HepG2 (cell line): ENCODE measurements at regions not wholly inside any gene's neighbourhood (a gene's known extent, or its start where the extent isn't known, plus 50 kb on each side); places are given as distances from the start of the nearest gene placed in this dataset.

Experiments
- ATAC-seq: fragments of 200-7000 bp; cut with Tn5 transposase; 3 replicates; pipeline ENCODE4 v1.9.1; 2020; ENCODE audit warnings: mild to moderate bottlenecking, moderate library complexity
- BruUV-seq: library from RNA; stranded (reverse); fragments of 400-500 nt; replicated peaks from 2 replicates; lab custom pipeline; 2021; lab: Mats Ljungman, UMichigan
- CTCF ChIA-PET: fragments of 300-600 bp; formaldehyde crosslinking; extraction: SDS; loops from one replicate; lab custom pipeline; 2021; ENCODE audit warnings: low total read pairs, inconsistent platforms, low intra/inter-chr PET ratio; lab: Yijun Ruan, JAX
- POLR2A ChIA-PET: fragments of 350-600 bp; sonication (Branson Sonifier 250); formaldehyde crosslinking; loops from one replicate; lab custom pipeline; 2020; ENCODE audit warnings: antibody characterized with exemption, inconsistent platforms; lab: Yijun Ruan, JAX
- DNase-seq: peaks from one replicate; pipeline ENCODE4 v3.0.0-alpha.2; 2015; ENCODE audit warnings: low spot score
- FAIRE-seq: peaks from 3 replicates; lab custom pipeline; 2011; peaks lifted over from hg19 to GRCh38; lab: Jason Lieb, UNC
- H2AFZ ChIP-seq: one replicate; pipeline ENCODE4 v1.6.1; 2011; ENCODE audit warnings: low read length, inconsistent platforms
- H3K27ac ChIP-seq: fragments of 300-600 bp; 3 replicates; pipeline ENCODE4 v1.8.0; 2011; ENCODE audit warnings: mixed run types, mild to moderate bottlenecking, mixed read lengths, low read length, inconsistent platforms; ENCODE audit not compliant: insufficient read depth; ENCODE audit errors: extremely low read length
- H3K27me3 ChIP-seq, 2 experiments: fragments of 200-600 bp in 1 of 2; 2 replicates in 1 of 2; 3 replicates in 1 of 2; pipeline versions ENCODE4 v1.6.0 to v1.8.0; 2011; ENCODE audit warnings: low read length in 2 of 2, mild to moderate bottlenecking in 2 of 2, moderate library complexity in 2 of 2, inconsistent platforms in 1 of 2; ENCODE audit not compliant: insufficient read depth in 2 of 2, control insufficient read depth in 1 of 2
- H3K36me3 ChIP-seq, 2 experiments: fragments of 200-600 bp in 1 of 2; replicated peaks in 1 of 2; 2 replicates in 1 of 2; 3 replicates in 1 of 2; pipeline versions ENCODE4 v1.5.1 to v1.8.0; 2011; ENCODE audit warnings: low read length in 2 of 2, inconsistent platforms in 1 of 2; ENCODE audit not compliant: insufficient read depth in 2 of 2, control insufficient read depth in 1 of 2
- H3K4me1 ChIP-seq: 2 replicates; pipeline ENCODE4 v1.5.1; 2012; ENCODE audit warnings: low read length, inconsistent platforms; ENCODE audit not compliant: insufficient read depth
- H3K4me2 ChIP-seq: 2 replicates; pipeline ENCODE4 v1.6.0; 2011; ENCODE audit warnings: low read depth, low read length, inconsistent platforms
- H3K4me3 ChIP-seq, 3 experiments: fragments of 200-600 bp in 1 of 3; sonication (generic), shearing (Covaris generic) in 1 of 3; replicated peaks in 1 of 3; 2 replicates each; pipeline ENCODE4 v1.5.1; 2011 to 2016; ENCODE audit warnings: low read length in 3 of 3, inconsistent platforms in 2 of 3, low read depth in 2 of 3, mild to moderate bottlenecking in 2 of 3, control low read depth in 1 of 3, mixed read lengths in 1 of 3; ENCODE audit not compliant: insufficient read depth in 1 of 3
- H3K79me2 ChIP-seq: one replicate; pipeline ENCODE4 v1.6.1; 2011; ENCODE audit warnings: low read length, inconsistent platforms; ENCODE audit not compliant: insufficient read depth
- H3K9ac ChIP-seq: 2 replicates; pipeline ENCODE4 v1.6.0; 2011; ENCODE audit warnings: mild to moderate bottlenecking, low read depth, low read length, inconsistent platforms; ENCODE audit not compliant: insufficient read depth
- H3K9me3 ChIP-seq: 2 replicates; pipeline ENCODE4 v1.5.1; 2012; ENCODE audit warnings: mild to moderate bottlenecking, low read length
- H4K20me1 ChIP-seq: 2 replicates; pipeline ENCODE4 v1.6.0; 2011; ENCODE audit warnings: inconsistent platforms, mild to moderate bottlenecking, low read length, moderate library complexity; ENCODE audit not compliant: insufficient read depth
- CC2D1A ChIP-seq: sonication (generic); formaldehyde crosslinking; IDR thresholded peaks from 2 replicates; pipeline ENCODE4 v1.8.1; 2023; ENCODE audit warnings: mild to moderate bottlenecking, missing genetic modification reagents
- E2F2 ChIP-seq: sonication (generic); formaldehyde crosslinking; IDR thresholded peaks from 2 replicates; pipeline ENCODE4 v1.4.0; 2020; ENCODE audit warnings: missing genetic modification reagents, borderline replicate concordance
- HINFP ChIP-seq: sonication (generic); formaldehyde crosslinking; IDR thresholded peaks from 2 replicates; pipeline ENCODE4 v1.4.0; 2020; ENCODE audit warnings: low read depth, mild to moderate bottlenecking, missing genetic modification reagents
- HNRNPLL ChIP-seq: fragments of 200-400 bp; formaldehyde crosslinking; IDR thresholded peaks from 2 replicates; pipeline ENCODE4 v1.6.1; 2017; ENCODE audit warnings: mild to moderate bottlenecking, low read depth, low read length; ENCODE audit not compliant: poor library complexity, severe bottlenecking
- HOXA3 ChIP-seq: sonication (generic); formaldehyde crosslinking; IDR thresholded peaks from 2 replicates; pipeline ENCODE4 v1.5.0; 2020; ENCODE audit warnings: missing genetic modification reagents
- ISX ChIP-seq: sonication (generic); formaldehyde crosslinking; conservative IDR thresholded peaks from 2 replicates; pipeline ENCODE4 v1.5.0; 2020; ENCODE audit warnings: missing genetic modification reagents
- MTERF4 ChIP-seq: sonication (generic); formaldehyde crosslinking; IDR thresholded peaks from 2 replicates; pipeline ENCODE4 v1.8.0; 2023; ENCODE audit warnings: mild to moderate bottlenecking, missing genetic modification reagents
- NR3C1 ChIP-seq: sonication (generic); formaldehyde crosslinking; IDR thresholded peaks from 2 replicates; pipeline ENCODE4 v1.4.0; 2020; ENCODE audit warnings: missing genetic modification reagents
- SMYD3 ChIP-seq: sonication (generic); formaldehyde crosslinking; IDR thresholded peaks from 2 replicates; pipeline ENCODE4 v1.8.1; 2023; ENCODE audit warnings: mild to moderate bottlenecking, missing genetic modification reagents
- SOX6 ChIP-seq, 2 experiments: fragments of 450-650 bp in 1 of 2; sonication (generic) in 1 of 2; formaldehyde crosslinking in 1 of 2; IDR thresholded peaks; 2 replicates each; pipeline versions ENCODE4 v1.4.0 to v1.6.1; 2017 to 2020; ENCODE audit warnings: antibody characterized with exemption in 1 of 2, mild to moderate bottlenecking in 1 of 2, missing genetic modification reagents in 1 of 2
- TCF12 ChIP-seq, 2 experiments: fragments of 450-650 bp in 1 of 2; sonication (generic) in 1 of 2; formaldehyde crosslinking in 1 of 2; IDR thresholded peaks; 2 replicates each; pipeline versions ENCODE4 v1.6.1 to v1.8.0; 2017 to 2022; ENCODE audit warnings: antibody characterized with exemption in 1 of 2, mild to moderate bottlenecking in 1 of 2, missing genetic modification reagents in 1 of 2, moderate library complexity in 1 of 2
- ZNF441 ChIP-seq: sonication (generic); formaldehyde crosslinking; IDR thresholded peaks from 2 replicates; pipeline ENCODE4 v1.7.0; 2021; ENCODE audit warnings: missing genetic modification reagents, borderline replicate concordance
- ZNF496 ChIP-seq: sonication (generic); formaldehyde crosslinking; IDR thresholded peaks from 2 replicates; pipeline ENCODE4 v1.8.1; 2023; ENCODE audit warnings: mild to moderate bottlenecking, moderate library complexity, missing genetic modification reagents; ENCODE audit not compliant: insufficient replicate concordance
- ZNF589 ChIP-seq: sonication (generic); formaldehyde crosslinking; conservative IDR thresholded peaks from 2 replicates; pipeline ENCODE4 v1.8.0; 2022; ENCODE audit warnings: mild to moderate bottlenecking, moderate library complexity, missing genetic modification reagents
- WGBS: methylation state at CpG from one replicate; pipeline ENCODE4 v1.1.6; 2017; ENCODE audit warnings: low lambda C conversion rate; 5-methylcytosine and 5-hydroxymethylcytosine counted together
- in situ Hi-C: cut with HindIII; loops from 2 replicates; pipeline ENCODE4 v1.10.0; 2017; ENCODE audit warnings: low pct_unique_long_range_greater_than_20kb; ENCODE audit not compliant: extremely low pct_ligation_motif_present
- intact Hi-C: fragments of 100-400 bp; cut with micrococcal nuclease; formaldehyde crosslinking; loops from one replicate; pipeline ENCODE4 v1.10.0; 2022; ENCODE audit not compliant: unreplicated experiment

- TF ChIP-seq HOXA3 (CRISPR knock-in tag) (no peak), ISX (CRISPR knock-in tag) (no peak), SOX6 (IDR thresholded peaks at IDR 0.05) (no peak), SOX6 (CRISPR knock-in tag; IDR thresholded peaks at IDR 0.05) (no peak), ZNF589 (CRISPR knock-in tag) (no peak)
- no TSS peak for BruUV-seq
- H3K27ac ChIP-seq: no peak overlapping the region
- H4K20me1 ChIP-seq: no peaks in the 10 kb centered on the region
- DNase-seq: no peak
- CTCF ChIA-PET: no interaction called here
- no peak overlapping the region for H2AFZ ChIP-seq
- no peak for ATAC-seq
- WGBS: 21% methylated on average over 3 of the region's 3 CpGs
- no peak for FAIRE-seq
- H3K4me3 ChIP-seq: no peak overlapping the region
- H3K4me2 ChIP-seq: no peak overlapping the region
- no peaks in the 10 kb centered on the region for H3K4me1 ChIP-seq
- H3K79me2 ChIP-seq: no peaks in the 10 kb centered on the region
- intact Hi-C loops: no loop called here
- H3K36me3 ChIP-seq: no peaks in the 10 kb centered on the region
- POLR2A ChIA-PET: no interaction called here
- H3K9me3 ChIP-seq: no peaks in the 10 kb centered on the region
- in situ Hi-C loops: no loop called here
- H3K27me3 ChIP-seq: no peaks in the 10 kb centered on the region
- no peak overlapping the region for H3K9ac ChIP-seq
Observed at GRCh38 chr5:105659396-105659795, 2011.3 kb downstream of the EFNA5 start.

GRCh38 chr5:105640328-105640727, 2030.4 kb downstream of the EFNA5 start:
- no peaks in the 10 kb centered on the region for H4K20me1 ChIP-seq
- H3K4me2 ChIP-seq: no peak overlapping the region
- no TSS peak for BruUV-seq
- no peaks in the 10 kb centered on the region for H3K36me3 ChIP-seq
- H3K9ac ChIP-seq: no peak overlapping the region
- ATAC-seq (no peak), DNase-seq (no peak), FAIRE-seq (no peak)
- H3K27ac ChIP-seq: no peak overlapping the region
- no peak overlapping the region for H2AFZ ChIP-seq
- CTCF ChIA-PET: no interaction called here
- intact Hi-C loops: no loop called here
- H3K9me3 ChIP-seq: no peaks in the 10 kb centered on the region
- H3K27me3 ChIP-seq: no peaks in the 10 kb centered on the region; a peak in 1 of 5 replicates
- 57% methylated on average over 12 of the region's 14 CpGs for WGBS
- POLR2A ChIA-PET: no interaction called here
- H3K4me1 ChIP-seq: no peaks in the 10 kb centered on the region
- H3K79me2 ChIP-seq: no peaks in the 10 kb centered on the region
- H3K4me3 ChIP-seq: no peak overlapping the region
- in situ Hi-C loops: no loop called here
- TF ChIP-seq TCF12 (IDR thresholded peaks at IDR 0.05) (no peak), TCF12 (CRISPR knock-in tag; IDR thresholded peaks at IDR 0.05) (no peak), SMYD3 (no peak), MTERF4 (CRISPR knock-in tag) (no peak), HNRNPLL (no peak), NR3C1 (CRISPR knock-in tag) (no peak), HINFP (CRISPR knock-in tag) (no peak), E2F2 (CRISPR knock-in tag) (no peak), ZNF441 (CRISPR knock-in tag) (no peak), CC2D1A (CRISPR knock-in tag) (no peak), ZNF496 (CRISPR knock-in tag) (no peak)
